Keratinocyte (primary cell): ENCODE measurements at regions not wholly inside any gene's neighbourhood (a gene's known extent, or its start where the extent isn't known, plus 50 kb on each side); places are given as distances from the start of the nearest gene placed in this dataset.

Experiments used
- EZH2 ChIP-seq: IDR thresholded peaks from one replicate; pipeline ENCODE4 v1.6.1; 2012; ENCODE audit warnings: inconsistent platforms, mild to moderate bottlenecking, low read length, moderate library complexity
- TF ChIP-seq, protein P1 (sequence below), 3 experiments: IDR thresholded peaks in 1 of 3; conservative IDR thresholded peaks in 1 of 3; optimal IDR thresholded peaks in 1 of 3; 2 replicates in 2 of 3; 3 replicates in 1 of 3; pipeline versions ENCODE3 to v1.5.1; 2011; ENCODE audit warnings: low read length in 3 of 3, mild to moderate bottlenecking in 3 of 3, moderate library complexity in 2 of 3, control low read depth in 1 of 3, inconsistent platforms in 1 of 3; ENCODE audit not compliant: insufficient read depth in 2 of 3; ENCODE audit errors: extremely low read depth in 1 of 3

DNA sequence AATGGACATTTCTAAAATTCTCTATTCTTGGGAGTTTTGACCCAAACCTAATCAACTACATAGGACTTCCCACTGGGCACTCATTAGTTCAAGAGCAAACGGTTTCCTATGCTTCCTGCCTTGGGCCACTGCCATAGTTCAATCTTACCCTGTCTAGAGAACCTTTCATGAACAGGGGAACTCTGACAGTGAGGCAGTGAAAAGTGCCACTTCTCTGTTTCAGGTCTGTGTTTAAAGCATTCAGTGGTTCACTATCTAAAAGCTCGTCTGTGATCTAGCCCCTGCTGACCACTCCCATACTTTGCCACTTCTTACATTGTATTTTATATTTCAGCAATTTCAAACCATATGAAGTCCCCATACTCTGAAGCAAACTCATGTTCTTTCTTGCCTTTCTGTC, 122.7 kb upstream of the IGF1 start:
- no peak for TF ChIP-seq EZH2
- TF ChIP-seq, protein P1, sequence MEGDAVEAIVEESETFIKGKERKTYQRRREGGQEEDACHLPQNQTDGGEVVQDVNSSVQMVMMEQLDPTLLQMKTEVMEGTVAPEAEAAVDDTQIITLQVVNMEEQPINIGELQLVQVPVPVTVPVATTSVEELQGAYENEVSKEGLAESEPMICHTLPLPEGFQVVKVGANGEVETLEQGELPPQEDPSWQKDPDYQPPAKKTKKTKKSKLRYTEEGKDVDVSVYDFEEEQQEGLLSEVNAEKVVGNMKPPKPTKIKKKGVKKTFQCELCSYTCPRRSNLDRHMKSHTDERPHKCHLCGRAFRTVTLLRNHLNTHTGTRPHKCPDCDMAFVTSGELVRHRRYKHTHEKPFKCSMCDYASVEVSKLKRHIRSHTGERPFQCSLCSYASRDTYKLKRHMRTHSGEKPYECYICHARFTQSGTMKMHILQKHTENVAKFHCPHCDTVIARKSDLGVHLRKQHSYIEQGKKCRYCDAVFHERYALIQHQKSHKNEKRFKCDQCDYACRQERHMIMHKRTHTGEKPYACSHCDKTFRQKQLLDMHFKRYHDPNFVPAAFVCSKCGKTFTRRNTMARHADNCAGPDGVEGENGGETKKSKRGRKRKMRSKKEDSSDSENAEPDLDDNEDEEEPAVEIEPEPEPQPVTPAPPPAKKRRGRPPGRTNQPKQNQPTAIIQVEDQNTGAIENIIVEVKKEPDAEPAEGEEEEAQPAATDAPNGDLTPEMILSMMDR (optimal IDR thresholded peaks at IDR 0.05 in 1 of 3, IDR thresholded peaks at IDR 0.05 in 1 of 3, conservative IDR thresholded peaks at IDR 0.05 in 1 of 3; ENCODE audit: extremely low read depth in 1 of 3, insufficient read depth in 2 of 3, low read length in 3 of 3): no peak
